IPS-18c (cell line): ENCODE measurements at regions not wholly inside any gene's neighbourhood (a gene's known extent, or its start where the extent isn't known, plus 50 kb on each side); places are given as distances from the start of the nearest gene placed in this dataset.

Source experiments
- H3K4me3 ChIP-seq: 2 replicates; pipeline ENCODE4 v1.7.0; 2013; ENCODE audit warnings: low read depth, mild to moderate bottlenecking, low read length, moderate library complexity; ENCODE audit not compliant: insufficient read depth
- H3K9me3 ChIP-seq: one replicate; pipeline ENCODE4 v1.6.1; 2013; ENCODE audit warnings: mild to moderate bottlenecking, low read length, moderate library complexity; ENCODE audit not compliant: control insufficient read depth, insufficient read depth

- H3K4me3 ChIP-seq = no peak overlapping the region
- H3K9me3 ChIP-seq = no peaks in the 10 kb centered on the region
Observed at GRCh38 chr6:144744720-144745119, 459.6 kb downstream of the UTRN start.

GRCh38 chr6:144745439-144745838 is 460.3 kb downstream of the UTRN start:
- no peaks in the 10 kb centered on the region for H3K9me3 ChIP-seq
- no peak overlapping the region for H3K4me3 ChIP-seq

DNA sequence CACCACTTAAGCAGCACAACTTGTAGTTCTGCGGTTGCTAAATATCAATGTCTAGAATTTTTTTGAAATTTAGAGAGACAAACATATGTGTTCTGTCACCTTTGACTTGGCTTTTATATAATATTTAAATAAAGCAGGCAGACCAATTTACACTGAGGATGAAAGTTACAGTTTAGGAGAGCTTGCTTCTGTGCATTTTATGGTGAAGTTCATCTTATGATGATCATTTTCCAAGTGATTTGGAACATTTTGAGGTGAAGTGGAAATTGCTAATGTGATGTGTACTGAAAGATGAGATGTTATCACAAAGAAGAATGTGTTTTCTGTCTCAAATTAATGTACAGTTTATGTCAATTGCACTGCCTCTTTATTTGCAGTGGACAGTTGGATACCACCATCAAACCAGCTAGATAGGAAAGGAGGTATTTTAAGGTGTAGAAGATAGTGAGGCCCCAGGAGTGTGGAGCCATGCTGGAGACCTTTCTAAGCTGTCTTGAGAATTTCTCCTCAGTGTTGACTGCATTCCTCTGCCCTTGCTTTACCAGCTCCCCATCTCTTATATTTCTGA is 461.9 kb downstream of the UTRN start:
- H3K4me3 ChIP-seq = no peak overlapping the region
- no peaks in the 10 kb centered on the region for H3K9me3 ChIP-seq

DNA sequence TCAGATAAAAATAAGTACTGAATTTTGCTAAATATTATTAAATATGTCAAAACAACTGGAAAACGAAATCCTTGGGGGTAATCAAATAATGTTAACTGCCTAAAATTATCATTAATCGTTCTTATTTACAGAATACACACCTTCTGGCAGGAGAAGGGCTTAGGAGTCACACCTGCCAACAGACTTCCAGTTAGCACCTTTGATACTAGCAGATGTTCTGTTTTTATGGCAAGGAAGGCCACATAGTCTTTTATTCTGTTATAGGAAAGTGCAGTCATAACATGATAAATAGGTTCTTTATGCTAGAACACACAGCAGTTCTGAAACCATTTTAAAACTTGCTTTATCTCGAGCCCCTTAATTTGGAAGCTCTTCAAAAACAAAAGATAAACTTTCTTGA is 464.1 kb downstream of the UTRN start:
- no peaks in the 10 kb centered on the region for H3K9me3 ChIP-seq
- H3K4me3 ChIP-seq = no peak overlapping the region

GRCh38 chr6:144753023-144753705 is 468.0 kb downstream of the UTRN start:
- no peaks in the 10 kb centered on the region for H3K9me3 ChIP-seq
- H3K4me3 ChIP-seq = no peak overlapping the region

DNA sequence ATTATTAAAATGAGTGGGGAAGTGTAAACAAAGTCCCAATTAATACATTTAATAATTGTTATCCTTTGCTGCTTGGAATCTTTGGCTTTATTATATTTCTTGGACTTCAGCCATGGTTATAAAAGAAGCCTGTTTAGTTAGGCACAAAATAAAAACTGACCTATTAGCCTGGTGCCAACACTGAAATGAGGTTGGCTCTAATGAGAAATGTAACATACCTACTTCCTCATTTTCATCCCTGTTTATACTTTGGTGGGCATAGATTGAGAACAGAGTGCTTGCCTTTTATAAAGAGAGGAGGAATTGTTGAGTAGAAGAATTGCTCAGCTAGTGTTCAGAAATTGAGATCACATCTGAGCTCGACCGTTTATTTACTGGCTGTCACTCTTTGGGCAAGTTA is 471.3 kb downstream of the UTRN start:
- Histone ChIP-seq H3K9me3 (no peaks in the 10 kb centered on the region), H3K4me3 (no peak overlapping the region)

DNA sequence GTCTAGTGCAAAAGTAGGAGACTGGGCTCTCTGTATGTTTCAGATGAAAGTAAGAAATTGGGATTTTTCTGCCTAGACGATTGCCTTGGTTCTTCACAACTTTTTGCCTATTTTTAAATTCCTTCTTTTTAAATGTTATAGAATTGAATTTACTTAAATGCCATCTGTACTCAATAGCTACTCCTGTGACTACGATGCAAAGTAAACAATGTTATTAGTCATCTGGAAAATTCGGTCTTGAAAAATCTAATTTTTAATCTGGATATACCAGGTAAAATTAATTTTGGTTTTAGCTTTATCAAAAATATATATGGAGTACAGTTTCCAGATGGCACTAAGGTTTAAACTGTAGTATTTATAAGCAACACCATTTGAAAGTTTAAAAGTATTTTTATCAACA is 472.2 kb downstream of the UTRN start:
- no peaks in the 10 kb centered on the region for H3K9me3 ChIP-seq
- H3K4me3 ChIP-seq = no peak overlapping the region

GRCh38 chr6:144757730-144758129 is 472.6 kb downstream of the UTRN start:
- Histone ChIP-seq H3K4me3 (no peak overlapping the region), H3K9me3 (no peaks in the 10 kb centered on the region)

GRCh38 chr6:144758602-144759001 is 473.5 kb downstream of the UTRN start:
- no peaks in the 10 kb centered on the region for H3K9me3 ChIP-seq
- no peak overlapping the region for H3K4me3 ChIP-seq

- no peaks in the 10 kb centered on the region for H3K9me3 ChIP-seq
Observed at GRCh38 chr6:144762469-144762868, 477.3 kb downstream of the UTRN start.

GRCh38 chr6:144767051-144767450 is 481.9 kb downstream of the UTRN start:
- Histone ChIP-seq H3K4me3 (no peak overlapping the region), H3K9me3 (no peaks in the 10 kb centered on the region)

More at GRCh38 chr6:144762469-144762868, 477.3 kb downstream of the UTRN start:
- no peak overlapping the region for H3K4me3 ChIP-seq

- Histone ChIP-seq H3K4me3 (no peak overlapping the region), H3K9me3 (no peaks in the 10 kb centered on the region)
Observed at GRCh38 chr6:144768551-144769075, 483.5 kb downstream of the UTRN start.

DNA sequence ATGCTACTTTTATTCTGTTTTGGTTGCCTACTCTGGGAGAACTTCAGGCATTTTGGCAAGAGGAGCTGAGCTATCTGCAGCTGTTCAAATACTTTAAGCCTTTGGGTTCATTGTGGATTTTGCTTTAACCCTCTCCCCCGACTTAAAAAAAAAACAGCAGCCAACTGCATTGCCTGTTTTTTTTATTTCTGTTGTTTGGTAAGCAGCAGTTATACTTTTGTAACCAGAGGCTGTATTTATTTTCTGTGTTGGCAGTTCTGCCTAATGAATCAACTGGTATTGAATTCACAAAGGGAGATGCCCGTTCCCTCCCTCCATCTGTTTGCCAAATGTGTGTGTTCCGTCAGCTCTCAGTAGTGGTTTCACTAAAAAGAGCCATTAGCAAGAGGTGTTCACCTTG is 484.0 kb downstream of the UTRN start:
- Histone ChIP-seq H3K9me3 (no peaks in the 10 kb centered on the region), H3K4me3 (no peak overlapping the region)

DNA sequence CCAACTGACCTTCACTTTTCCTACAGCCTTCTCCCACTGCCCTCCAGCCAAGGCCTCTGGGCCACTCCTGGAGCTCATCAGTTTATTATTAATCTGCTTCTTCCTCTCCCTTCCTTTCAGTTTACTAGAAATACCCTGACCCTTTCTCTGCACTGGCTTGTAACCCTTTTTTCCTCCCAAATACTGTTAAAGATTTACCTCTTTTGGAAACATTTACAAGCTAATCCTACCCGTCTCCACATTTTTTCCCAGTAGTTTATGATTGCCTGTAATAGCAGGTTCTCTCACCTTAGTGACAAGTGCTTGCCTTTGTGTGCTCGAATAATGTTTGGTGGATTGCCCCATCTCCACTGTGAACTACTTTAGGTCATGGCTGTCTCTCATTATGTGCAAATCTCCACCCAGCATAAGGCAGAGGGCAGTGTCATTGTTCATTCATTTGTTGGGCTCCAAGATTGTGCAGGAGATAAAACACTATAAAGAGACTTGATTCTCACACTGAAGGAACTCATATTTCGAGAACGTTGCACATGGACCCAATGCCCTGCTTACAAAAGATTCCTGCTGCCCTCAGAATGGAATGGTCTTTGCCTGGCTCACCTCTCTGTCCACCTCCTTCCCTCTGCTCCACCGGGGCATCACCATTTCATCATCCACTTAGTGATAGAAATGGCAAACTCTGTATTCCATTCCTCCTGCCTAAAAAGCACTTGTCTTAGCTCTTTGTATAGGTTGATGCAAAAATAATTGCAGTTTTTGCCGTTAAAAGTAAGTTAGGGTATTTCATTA is 491.1 kb downstream of the UTRN start:
- no peak overlapping the region for H3K4me3 ChIP-seq
- H3K9me3 ChIP-seq = no peaks in the 10 kb centered on the region

DNA sequence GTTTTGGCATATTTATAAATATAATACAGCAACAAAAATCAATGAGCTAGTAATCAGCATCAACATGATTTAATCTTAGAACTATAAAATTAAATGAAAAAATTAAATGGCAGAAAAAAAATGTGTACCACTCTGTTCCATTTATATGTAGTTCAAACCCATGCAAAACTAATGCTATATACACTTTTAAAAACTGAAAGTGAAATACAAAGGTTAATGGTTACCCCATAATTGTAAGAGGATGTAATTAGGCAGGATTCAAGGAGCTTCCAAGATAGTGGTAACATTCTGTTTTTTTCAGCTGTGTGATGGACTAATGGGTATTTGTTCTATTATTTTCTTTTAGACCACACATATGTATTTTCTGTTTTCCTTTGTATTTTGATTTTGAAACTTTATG is 492.1 kb downstream of the UTRN start:
- Histone ChIP-seq H3K4me3 (no peak overlapping the region), H3K9me3 (no peaks in the 10 kb centered on the region)

- Histone ChIP-seq H3K9me3 (no peaks in the 10 kb centered on the region), H3K4me3 (no peak overlapping the region)
Observed at GRCh38 chr6:144778056-144778455, 492.9 kb downstream of the UTRN start.

DNA sequence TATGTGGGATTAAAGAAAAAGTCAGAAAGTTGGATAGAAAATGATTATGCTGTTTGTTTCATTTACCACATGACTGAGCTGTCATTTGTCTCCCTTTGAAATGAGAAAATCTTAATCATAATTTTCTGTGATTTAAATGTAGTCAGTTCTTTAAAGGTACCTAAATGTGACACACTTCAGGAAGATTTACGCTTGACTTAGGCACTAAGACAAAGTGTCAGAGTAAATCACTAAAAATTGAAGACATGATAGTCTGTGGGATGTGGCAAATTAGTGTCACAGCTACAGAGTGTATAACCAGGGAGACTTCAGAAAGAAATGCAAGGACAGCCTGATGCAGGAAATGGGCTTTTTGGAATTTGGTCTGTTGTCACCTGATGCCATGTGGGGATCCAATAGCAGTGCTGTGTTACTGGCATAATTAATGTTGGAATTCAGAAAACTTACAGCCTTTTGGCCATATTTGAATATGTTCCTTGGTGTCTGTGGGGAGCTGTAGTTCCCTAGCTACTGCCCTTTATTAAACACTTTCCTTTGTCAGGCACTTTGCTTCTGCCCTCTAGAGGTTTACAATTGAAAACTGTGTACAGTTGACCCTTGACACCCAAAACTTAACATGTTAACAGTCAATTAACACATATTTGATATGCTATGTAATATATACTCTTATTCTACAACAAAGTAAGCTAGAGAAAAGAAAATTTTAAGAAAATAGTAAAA is 493.8 kb downstream of the UTRN start:
- no peak overlapping the region for H3K4me3 ChIP-seq
- H3K9me3 ChIP-seq = no peaks in the 10 kb centered on the region
